ENCODE measurements at regions not wholly inside any gene's neighbourhood (a gene's known extent, or its start where the extent isn't known, plus 50 kb on each side); places are given as distances from the start of the nearest gene placed in this dataset.

DNA sequence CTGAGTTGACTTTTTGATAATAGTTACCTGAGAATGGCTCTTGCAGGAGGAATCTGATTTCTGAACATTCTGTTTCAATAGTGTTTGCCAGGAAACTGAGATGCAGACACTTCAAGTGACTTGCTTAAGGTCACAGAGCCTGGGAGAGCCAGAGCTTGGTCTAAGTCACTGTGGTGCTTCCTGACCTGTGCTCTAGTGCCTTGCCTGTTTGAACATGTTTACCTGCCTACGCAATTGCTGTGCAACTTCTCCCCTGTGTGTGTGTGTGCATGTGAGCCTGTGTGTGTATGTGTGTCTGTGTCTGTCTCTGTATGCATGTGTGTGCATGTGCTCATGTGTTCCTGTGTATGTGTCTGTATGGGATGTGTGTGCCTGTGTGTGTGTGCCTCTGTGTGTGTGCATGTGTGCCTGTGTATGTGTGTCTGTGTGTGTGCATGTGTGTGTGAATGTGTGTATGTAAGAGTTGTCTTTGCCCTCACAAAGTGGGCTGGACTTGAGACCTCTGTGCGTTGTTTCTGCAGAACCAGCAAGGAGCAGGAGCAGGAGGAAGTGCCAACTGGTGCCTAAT lies 185.8 kb downstream of the GADD45G start:
- Mint-ChIP-seq H3K27ac (no peak overlapping the region), H3K36me3 (ENCODE audit: low read depth) (no peaks in the 10 kb centered on the region), H3K27me3 (no peaks in the 10 kb centered on the region), H3K4me3 (no peak overlapping the region), H3K4me1 (peaks cover 2% of the 10 kb centered on the region), H3K9me3 (no peaks in the 10 kb centered on the region)
- TF ChIP-seq, protein P1, sequence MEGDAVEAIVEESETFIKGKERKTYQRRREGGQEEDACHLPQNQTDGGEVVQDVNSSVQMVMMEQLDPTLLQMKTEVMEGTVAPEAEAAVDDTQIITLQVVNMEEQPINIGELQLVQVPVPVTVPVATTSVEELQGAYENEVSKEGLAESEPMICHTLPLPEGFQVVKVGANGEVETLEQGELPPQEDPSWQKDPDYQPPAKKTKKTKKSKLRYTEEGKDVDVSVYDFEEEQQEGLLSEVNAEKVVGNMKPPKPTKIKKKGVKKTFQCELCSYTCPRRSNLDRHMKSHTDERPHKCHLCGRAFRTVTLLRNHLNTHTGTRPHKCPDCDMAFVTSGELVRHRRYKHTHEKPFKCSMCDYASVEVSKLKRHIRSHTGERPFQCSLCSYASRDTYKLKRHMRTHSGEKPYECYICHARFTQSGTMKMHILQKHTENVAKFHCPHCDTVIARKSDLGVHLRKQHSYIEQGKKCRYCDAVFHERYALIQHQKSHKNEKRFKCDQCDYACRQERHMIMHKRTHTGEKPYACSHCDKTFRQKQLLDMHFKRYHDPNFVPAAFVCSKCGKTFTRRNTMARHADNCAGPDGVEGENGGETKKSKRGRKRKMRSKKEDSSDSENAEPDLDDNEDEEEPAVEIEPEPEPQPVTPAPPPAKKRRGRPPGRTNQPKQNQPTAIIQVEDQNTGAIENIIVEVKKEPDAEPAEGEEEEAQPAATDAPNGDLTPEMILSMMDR (IDR thresholded peaks at IDR 0.05), result no peak
- CTCF ChIA-PET, result no interaction called here
- ATAC-seq (ENCODE audit: low read depth) (no peak), DNase-seq (no peak)
- intact Hi-C loops (cut with micrococcal nuclease), result no loop called here
- POLR2A ChIA-PET, result interaction anchor here (0.6 kb wide), 1 partner anchor 927 kb away, joined by 5 read pairs; no protein-coding TSS in a partner anchor

DNA sequence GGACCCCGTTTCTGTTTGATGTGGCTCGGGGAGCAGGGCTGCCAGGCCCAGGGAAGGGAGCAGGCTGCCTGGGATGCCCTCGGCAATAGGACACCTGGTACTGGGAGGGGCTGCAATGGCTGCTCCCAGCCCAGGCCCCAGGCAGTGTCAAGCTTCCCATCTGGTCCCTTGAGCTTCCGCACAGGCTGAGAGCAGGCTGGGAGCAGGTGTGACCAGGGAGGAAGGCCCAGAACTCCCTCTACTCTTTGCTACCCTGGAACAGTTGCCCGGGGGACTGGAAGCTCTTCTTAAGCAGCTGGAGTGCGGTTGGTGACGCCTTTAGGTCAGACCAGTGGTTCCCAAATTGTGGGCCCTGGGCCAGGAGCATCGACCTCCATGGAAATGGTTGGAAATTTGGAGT lies 186.9 kb downstream of the GADD45G start:
- Mint-ChIP-seq H3K27ac (no peak overlapping the region), H3K9me3 (no peaks in the 10 kb centered on the region), H3K27me3 (no peaks in the 10 kb centered on the region), H3K4me1 (no peaks in the 10 kb centered on the region), H3K4me3 (no peak overlapping the region), H3K36me3 (ENCODE audit: low read depth) (no peaks in the 10 kb centered on the region)
- ChIA-PET CTCF (no interaction called here), POLR2A (no interaction called here)
- intact Hi-C loops (cut with micrococcal nuclease), result no loop called here
- DNase-seq (no peak), ATAC-seq (ENCODE audit: low read depth) (no peak)
- TF ChIP-seq, protein P1 (IDR thresholded peaks at IDR 0.05), result no peak

DNA sequence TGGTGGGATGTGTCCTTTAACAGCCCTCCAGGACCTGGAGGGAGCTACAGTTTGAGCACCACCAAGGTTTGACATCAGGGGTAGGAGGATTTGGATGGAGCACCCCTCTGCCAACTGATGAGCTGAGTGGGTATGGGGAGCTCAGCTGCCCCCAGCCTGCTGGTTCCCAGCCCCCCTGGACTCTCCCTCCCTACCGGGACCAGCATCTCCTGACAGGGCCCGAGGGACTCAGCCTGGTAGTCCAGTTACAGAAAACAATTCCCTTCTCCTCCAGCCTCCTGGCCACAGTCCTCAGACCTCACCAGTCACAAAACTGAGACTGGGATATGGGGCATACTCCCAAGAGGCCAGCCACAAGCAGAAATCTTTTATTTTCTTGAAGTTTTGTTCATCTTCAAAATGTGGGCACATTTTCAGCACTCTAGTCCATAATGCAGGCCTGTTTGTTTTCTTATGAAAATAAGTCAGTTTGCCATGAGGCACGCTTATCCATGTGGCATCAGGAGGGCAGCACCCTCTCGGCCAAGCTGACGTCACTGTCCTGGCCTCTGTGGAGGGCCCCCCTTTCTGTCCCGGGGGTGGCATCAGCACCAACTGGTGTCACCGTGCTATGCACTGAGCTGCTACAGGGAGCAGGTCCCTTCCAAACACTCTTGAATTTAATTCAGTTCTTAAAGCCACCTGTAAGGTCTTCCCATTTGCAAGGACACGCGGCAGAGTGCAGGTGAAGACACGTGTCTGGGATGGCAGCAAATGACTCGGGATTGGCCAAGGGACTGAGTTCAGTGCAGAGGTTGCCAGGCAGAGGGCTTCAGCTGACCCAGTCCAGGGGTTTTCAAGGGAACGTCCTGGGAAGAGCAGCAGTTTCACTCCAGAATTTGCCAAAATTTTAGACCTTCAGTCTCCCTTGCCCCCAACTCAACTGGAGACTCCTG lies 187.6 kb downstream of the GADD45G start:
- DNase-seq (no peak), ATAC-seq (ENCODE audit: low read depth) (no peak)
- Mint-ChIP-seq H3K4me3 (no peak overlapping the region), H3K4me1 (no peaks in the 10 kb centered on the region), H3K9me3 (no peaks in the 10 kb centered on the region), H3K27me3 (no peaks in the 10 kb centered on the region), H3K36me3 (ENCODE audit: low read depth) (no peaks in the 10 kb centered on the region), H3K27ac (no peak overlapping the region)
- TF ChIP-seq, protein P1 (IDR thresholded peaks at IDR 0.05), result no peak
- intact Hi-C loops (cut with micrococcal nuclease), result no loop called here
- POLR2A ChIA-PET, result no interaction called here
- CTCF ChIA-PET, result no interaction called here

DNA sequence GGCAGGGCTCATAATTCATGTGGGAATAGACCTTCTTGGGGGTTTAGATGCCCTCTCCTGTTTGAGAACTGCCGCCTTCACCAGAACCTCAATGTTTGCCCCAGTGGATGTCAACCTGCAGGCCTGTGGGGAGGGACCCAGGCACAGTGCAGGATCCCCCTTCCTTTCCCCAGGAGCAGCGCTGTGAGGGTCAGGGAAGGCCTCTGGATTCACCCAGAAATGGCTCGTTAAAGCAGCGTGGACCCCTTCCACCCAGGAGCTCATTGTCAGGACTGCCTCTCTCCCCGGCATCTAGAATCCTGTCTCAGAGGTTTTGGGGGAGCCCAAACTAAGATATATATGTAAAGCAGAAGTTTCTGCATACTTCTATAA lies 188.3 kb downstream of the GADD45G start:
- TF ChIP-seq, protein P1 (IDR thresholded peaks at IDR 0.05), result no peak
- intact Hi-C loops (cut with micrococcal nuclease), result no loop called here
- Mint-ChIP-seq H3K9me3 (no peaks in the 10 kb centered on the region), H3K4me3 (no peak overlapping the region), H3K4me1 (no peaks in the 10 kb centered on the region), H3K27ac (no peak overlapping the region), H3K36me3 (ENCODE audit: low read depth) (no peaks in the 10 kb centered on the region), H3K27me3 (no peaks in the 10 kb centered on the region)
- ChIA-PET CTCF (no interaction called here), POLR2A (no interaction called here)
- ATAC-seq (ENCODE audit: low read depth) (no peak), DNase-seq (no peak)

DNA sequence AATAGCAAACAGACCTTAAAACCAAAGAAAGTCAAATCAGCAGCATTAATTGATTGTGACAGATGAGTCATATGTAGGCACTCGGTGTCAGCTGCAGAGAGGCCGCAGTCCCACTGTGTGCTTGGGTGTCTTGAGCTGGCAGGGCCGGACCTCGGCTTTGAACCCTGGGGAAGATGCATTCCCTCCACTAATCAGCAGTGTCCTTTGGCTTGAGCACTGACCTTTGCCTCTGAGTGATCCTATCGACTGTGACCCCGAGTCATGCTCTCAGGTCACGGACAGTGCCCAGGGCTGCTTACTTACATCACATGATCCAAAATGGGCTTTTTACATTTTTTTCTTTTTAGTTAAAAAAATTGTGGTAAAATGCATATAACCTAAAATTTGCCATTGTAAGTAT lies 188.7 kb downstream of the GADD45G start:
- DNase-seq (no peak), ATAC-seq (ENCODE audit: low read depth) (no peak)
- Mint-ChIP-seq H3K4me1 (no peaks in the 10 kb centered on the region), H3K4me3 (no peak overlapping the region), H3K27me3 (no peaks in the 10 kb centered on the region), H3K36me3 (ENCODE audit: low read depth) (no peaks in the 10 kb centered on the region), H3K27ac (no peak overlapping the region), H3K9me3 (no peaks in the 10 kb centered on the region)
- ChIA-PET CTCF (no interaction called here), POLR2A (no interaction called here)
- intact Hi-C loops (cut with micrococcal nuclease), result no loop called here
- TF ChIP-seq, protein P1 (IDR thresholded peaks at IDR 0.05), result no peak

Measured in activated B cell treated with CpG ODN at 0.5 μM for 24 hours (primary cell).